Cardiac muscle cell (in vitro differentiated cells and primary cell): ENCODE measurements at regions not wholly inside any gene's neighbourhood (a gene's known extent, or its start where the extent isn't known, plus 50 kb on each side); places are given as distances from the start of the nearest gene placed in this dataset.

Experiments
- DNase-seq, 2 donors: peaks; one replicate each; pipeline versions ENCODE4 v3.0.0 to v3.0.0-alpha.2; 2010 to 2017; ENCODE audit warnings: low read depth in 1 of 2, low spot score in 1 of 2
- H3K27ac ChIP-seq: fragments of 200-600 bp; sonication (generic); 2 replicates; pipeline ENCODE4 v1.5.1; 2016
- H3K27me3 ChIP-seq: fragments of 200-600 bp; sonication (generic); 2 replicates; pipeline ENCODE4 v1.6.0; 2016; ENCODE audit warnings: control low read depth
- H3K36me3 ChIP-seq: fragments of 200-600 bp; sonication (generic); 2 replicates; pipeline ENCODE4 v1.5.1; 2016; ENCODE audit warnings: control low read depth
- H3K4me1 ChIP-seq: fragments of 200-600 bp; sonication (generic); 2 replicates; pipeline ENCODE4 v1.8.1; 2017; ENCODE audit warnings: low read depth, mild to moderate bottlenecking, mixed run types
- H3K4me3 ChIP-seq: fragments of 200-600 bp; sonication (generic); 2 replicates; pipeline ENCODE4 v1.5.1; 2016; ENCODE audit warnings: mild to moderate bottlenecking
- H3K9me3 ChIP-seq: fragments of 200-600 bp; sonication (generic); 2 replicates; pipeline ENCODE4 v1.5.1; 2017; ENCODE audit warnings: low read depth, mild to moderate bottlenecking, control low read depth
- TF ChIP-seq, protein P1 (sequence below): IDR thresholded peaks from 2 replicates; pipeline ENCODE4 v1.5.1; 2012; ENCODE audit warnings: low read depth, mild to moderate bottlenecking, low read length

DNA sequence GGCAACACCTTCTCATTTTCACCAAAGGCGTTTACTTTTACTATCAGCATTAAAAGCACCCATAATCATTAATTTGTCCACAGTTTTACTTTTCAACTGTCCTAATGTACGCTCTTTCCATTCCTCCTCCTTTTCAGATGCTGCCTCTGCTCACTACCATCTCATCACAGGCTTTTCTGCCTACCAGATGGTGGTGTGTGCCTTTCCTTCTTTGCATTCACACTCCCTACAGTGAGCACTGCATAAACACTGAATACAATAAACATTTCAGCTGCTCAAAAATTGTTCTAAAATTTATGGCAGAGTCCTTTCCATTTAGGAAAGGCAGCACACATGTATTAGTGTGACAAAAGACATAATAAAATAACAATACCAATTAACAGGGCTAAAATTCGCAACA is 435.7 kb downstream of the GXYLT1 start:
- no peaks in the 10 kb centered on the region for H3K36me3 ChIP-seq
- TF ChIP-seq, protein P1, sequence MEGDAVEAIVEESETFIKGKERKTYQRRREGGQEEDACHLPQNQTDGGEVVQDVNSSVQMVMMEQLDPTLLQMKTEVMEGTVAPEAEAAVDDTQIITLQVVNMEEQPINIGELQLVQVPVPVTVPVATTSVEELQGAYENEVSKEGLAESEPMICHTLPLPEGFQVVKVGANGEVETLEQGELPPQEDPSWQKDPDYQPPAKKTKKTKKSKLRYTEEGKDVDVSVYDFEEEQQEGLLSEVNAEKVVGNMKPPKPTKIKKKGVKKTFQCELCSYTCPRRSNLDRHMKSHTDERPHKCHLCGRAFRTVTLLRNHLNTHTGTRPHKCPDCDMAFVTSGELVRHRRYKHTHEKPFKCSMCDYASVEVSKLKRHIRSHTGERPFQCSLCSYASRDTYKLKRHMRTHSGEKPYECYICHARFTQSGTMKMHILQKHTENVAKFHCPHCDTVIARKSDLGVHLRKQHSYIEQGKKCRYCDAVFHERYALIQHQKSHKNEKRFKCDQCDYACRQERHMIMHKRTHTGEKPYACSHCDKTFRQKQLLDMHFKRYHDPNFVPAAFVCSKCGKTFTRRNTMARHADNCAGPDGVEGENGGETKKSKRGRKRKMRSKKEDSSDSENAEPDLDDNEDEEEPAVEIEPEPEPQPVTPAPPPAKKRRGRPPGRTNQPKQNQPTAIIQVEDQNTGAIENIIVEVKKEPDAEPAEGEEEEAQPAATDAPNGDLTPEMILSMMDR, result no peak
- no peaks in the 10 kb centered on the region for H3K27me3 ChIP-seq
- H3K4me1 ChIP-seq, result peaks cover 11% of the 10 kb centered on the region
- no peak overlapping the region for H3K27ac ChIP-seq
- no peaks in the 10 kb centered on the region for H3K9me3 ChIP-seq
- DNase-seq, result no peak
- H3K4me3 ChIP-seq, result no peak overlapping the region

DNA sequence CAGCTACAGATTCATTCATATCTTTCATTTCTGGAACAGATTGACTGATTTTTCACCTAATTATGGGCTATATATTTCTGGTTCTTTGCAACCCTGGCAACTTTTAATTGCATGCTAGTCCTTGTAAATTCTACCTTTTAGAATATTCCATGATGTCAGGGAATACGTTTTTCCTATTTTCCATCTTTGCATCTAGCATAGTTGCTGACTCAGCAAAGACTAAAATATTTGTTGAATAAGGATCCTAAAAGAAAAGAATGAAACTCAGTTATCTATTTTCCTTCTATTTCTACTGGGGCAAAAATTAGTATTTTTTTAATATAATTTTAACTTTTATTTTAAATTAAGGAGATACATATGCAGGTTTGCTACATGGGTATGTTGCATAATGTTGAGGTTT is 438.3 kb downstream of the GXYLT1 start:
- H3K9me3 ChIP-seq, result no peaks in the 10 kb centered on the region
- no peak overlapping the region for H3K27ac ChIP-seq
- no peaks in the 10 kb centered on the region for H3K27me3 ChIP-seq
- no peak overlapping the region for H3K4me3 ChIP-seq
- H3K36me3 ChIP-seq, result no peaks in the 10 kb centered on the region
- no peak for DNase-seq
- TF ChIP-seq, protein P1, result no peak
- H3K4me1 ChIP-seq, result peaks cover 11% of the 10 kb centered on the region

DNA sequence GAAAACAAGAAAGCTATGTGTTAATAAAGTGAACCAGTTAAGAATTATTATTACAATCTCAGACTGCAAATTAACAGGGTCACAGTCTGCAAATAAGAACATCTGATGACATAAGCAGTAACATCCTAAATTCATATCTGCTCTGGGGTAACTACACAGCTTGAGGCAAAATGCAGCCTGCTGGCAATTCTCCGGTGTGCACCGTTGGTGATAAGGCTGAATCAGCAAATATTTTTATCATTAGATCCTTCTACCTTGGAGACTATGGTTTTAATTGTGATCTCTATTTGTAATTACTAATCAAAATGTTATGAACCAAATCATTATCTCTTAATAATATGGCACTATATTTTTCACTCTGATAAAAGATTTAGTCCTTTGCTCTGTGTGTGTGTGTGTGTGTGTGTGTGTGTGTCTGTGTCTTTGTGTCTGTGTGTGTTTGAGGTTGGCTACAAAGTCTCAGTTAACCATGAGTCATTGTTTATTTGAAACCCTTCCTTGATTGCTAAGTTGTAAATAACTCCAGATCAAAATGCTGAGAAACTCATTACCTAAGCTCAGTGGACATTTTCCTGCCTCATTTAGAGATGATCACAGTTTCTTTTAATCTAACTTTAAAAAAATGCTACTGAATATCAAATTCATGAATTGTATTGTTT is 442.6 kb downstream of the GXYLT1 start:
- Histone ChIP-seq H3K27ac (no peak overlapping the region), H3K27me3 (no peaks in the 10 kb centered on the region), H3K4me3 (no peak overlapping the region), H3K4me1 (no peaks in the 10 kb centered on the region), H3K36me3 (no peaks in the 10 kb centered on the region), H3K9me3 (no peaks in the 10 kb centered on the region)
- DNase-seq, result no peak
- TF ChIP-seq, protein P1, result no peak

DNA sequence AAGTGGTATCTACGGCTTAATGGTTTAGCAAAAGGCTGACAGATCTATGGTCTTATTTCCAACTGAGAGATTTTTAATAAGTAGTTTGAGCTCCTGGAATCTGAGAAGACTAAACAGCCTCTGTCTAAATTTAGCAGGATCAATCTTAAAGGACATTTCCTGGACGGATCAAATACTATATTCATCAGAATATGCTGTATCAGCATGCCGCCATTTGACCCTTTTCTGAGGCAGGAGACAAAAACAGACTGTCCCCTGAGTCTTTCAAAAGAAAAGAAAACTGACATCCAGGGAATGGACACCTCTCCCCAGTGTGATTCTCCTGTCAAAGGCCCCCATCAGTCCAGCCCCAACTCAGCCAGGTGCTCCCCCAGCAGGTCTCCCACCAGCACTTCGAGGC is 443.7 kb downstream of the GXYLT1 start:
- no peaks in the 10 kb centered on the region for H3K27me3 ChIP-seq
- no peaks in the 10 kb centered on the region for H3K4me1 ChIP-seq
- no peak for DNase-seq
- H3K9me3 ChIP-seq, result no peaks in the 10 kb centered on the region
- no peak overlapping the region for H3K4me3 ChIP-seq
- no peak overlapping the region for H3K27ac ChIP-seq
- H3K36me3 ChIP-seq, result no peaks in the 10 kb centered on the region
- TF ChIP-seq, protein P1, result no peak

DNA sequence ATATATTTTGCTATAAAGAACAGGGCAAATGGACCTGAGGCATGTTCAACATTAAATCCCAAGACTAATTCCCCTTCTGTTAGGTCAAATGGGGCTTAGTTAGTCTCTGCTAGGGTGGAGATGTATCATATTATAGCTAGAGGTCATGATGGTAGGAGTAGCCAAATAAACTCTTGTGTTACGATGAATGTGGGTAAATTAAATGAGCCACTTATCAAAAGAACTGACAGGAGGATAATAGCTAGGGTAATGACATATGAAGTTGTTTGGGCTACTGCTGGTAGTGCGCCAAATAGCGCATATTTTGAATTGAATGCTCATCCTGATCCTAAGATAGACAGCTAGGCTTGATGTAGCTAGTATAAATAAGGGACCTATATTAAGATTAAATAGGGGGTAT is 445.0 kb downstream of the GXYLT1 start:
- Histone ChIP-seq H3K27ac (no peak overlapping the region), H3K9me3 (no peaks in the 10 kb centered on the region), H3K4me1 (no peaks in the 10 kb centered on the region), H3K4me3 (no peak overlapping the region), H3K36me3 (no peaks in the 10 kb centered on the region), H3K27me3 (no peaks in the 10 kb centered on the region)
- TF ChIP-seq, protein P1, result no peak
- no peak for DNase-seq
